Hippocampal formation (tissue), 2 donors: ENCODE measurements at regions not wholly inside any gene's neighbourhood (a gene's known extent, or its start where the extent isn't known, plus 50 kb on each side); places are given as distances from the start of the nearest gene placed in this dataset.

Experiments
- DNase-seq, 2 donors: peaks; one replicate each; lab custom pipeline; 2025; lab: John Stamatoyannopoulos, UW

GRCh38 chr16:13291591-13292333 lies 390.4 kb downstream of the SHISA9 start:
- DNase-seq: no peak

DNA sequence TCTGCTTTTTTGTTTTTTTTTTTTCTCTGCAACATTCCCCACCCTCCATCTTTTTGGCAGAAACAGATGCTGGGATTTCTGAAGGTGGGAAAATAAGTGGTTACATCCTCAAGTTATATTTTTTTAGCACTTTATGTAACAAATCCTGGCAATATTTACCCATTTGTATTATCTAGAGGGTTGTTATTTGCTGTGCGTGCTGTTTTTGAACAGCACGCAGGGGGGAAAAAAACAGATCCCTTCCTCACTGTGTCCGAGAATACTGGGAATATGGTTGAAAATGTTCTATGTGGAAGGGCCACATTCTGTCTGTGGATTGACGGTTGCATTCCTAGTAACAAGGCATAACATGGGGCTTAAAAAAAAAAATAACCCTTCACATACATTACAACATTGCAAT lies 394.8 kb downstream of the SHISA9 start:
- DNase-seq: no peak

- no peak for DNase-seq
Observed at GRCh38 chr16:13298666-13299065, 397.3 kb downstream of the SHISA9 start.

DNA sequence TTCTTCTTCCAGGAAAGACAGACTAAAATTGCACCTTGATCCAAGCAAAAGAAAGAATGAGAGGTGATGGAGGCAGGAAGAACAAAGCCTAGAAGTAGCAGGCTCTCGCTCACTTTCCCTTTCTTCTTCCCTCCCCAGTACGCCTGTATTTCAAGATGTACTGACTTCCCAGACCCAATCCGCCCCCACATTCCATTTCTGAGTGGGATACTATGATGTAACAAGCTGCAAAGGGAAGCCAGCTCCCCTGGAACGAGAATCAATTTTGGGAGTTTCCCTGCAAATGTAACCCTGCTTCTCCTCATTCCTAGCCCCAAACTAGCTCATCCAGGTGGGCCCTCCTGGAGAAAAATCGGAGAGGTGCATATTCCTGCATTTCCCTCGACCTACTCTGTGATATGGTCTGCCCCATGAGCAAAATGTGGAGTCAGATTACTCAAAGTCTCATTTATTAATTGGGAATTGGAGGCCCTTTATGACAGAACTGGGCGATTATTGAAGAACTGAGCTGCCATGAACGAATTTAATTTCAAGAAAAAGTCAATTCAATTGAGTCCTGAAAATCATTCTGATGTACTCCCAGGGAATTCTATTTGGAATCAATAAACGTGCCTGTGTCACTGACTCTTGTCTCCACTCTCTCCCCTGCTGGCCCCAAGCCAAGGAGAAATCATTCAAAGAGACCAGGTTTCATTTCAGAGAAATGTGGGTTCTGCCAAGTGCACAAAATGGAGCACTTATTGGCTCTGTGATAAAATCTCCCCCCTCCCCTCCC lies 398.9 kb downstream of the SHISA9 start:
- no peak for DNase-seq

- DNase-seq: no peak
Observed at GRCh38 chr16:13305019-13305755, 403.8 kb downstream of the SHISA9 start.

DNA sequence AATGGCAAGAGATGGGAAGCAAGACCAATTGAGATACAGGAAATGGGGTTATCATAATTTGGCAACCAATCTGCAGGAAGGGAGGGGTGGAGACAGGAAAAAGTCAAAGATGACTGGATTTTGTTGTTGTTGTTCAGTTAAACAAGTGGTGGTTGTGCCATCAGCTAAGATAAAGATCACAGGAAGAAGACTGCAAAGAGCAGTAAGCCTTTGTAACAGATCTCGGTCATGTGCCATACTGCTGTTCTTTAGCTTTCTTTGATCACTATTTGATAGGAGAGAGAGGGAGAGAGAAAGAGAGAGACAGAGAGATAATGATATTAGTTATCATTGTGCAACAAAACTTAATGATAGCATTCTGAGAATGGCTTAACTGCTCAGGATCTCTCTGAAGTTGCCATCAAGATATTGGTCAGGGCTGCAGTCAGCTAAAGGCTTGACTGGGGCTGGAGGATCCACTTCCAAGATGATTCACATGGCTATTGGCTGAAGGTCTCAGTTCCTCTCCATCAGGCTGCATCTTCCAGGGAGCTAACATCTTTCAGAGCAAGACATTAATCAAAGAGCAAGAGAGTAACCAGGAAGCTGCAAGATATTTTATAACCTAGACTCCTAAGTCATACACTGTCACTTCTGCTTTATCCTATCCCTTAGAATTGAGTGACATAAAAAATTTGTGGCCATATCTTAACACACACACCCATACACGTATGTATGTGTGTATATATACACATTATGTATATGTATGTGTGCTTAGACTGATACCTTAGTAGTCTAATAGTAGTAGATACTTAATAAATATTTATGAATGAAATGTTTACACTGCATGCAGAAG lies 405.0 kb downstream of the SHISA9 start:
- no peak for DNase-seq

- no peak for DNase-seq
Observed at GRCh38 chr16:13307255-13307654, 405.9 kb downstream of the SHISA9 start.

DNA sequence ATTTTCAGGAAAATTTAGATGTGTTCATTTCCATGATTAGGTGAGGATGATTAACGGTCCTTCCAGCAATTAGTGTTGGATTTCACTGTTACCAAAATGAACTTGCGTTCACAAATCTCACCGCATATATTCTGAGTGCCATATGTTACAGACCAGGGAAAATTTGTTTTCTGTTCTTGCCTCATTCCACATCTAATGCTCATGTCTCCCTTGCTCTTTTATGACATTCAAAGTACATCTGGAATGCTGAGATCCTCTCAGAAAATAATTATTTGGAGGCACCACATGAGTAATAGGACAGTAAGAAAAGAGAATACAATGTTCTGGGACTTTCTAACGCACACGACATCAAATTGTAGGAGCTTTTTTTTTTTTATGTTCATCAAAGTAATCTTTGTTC lies 406.5 kb downstream of the SHISA9 start:
- DNase-seq: no peak

GRCh38 chr16:13312063-13312462 lies 410.7 kb downstream of the SHISA9 start:
- DNase-seq: no peak

GRCh38 chr16:13313351-13313750 lies 412.0 kb downstream of the SHISA9 start:
- DNase-seq: no peak

GRCh38 chr16:13314633-13315032 lies 413.2 kb downstream of the SHISA9 start:
- no peak for DNase-seq

DNA sequence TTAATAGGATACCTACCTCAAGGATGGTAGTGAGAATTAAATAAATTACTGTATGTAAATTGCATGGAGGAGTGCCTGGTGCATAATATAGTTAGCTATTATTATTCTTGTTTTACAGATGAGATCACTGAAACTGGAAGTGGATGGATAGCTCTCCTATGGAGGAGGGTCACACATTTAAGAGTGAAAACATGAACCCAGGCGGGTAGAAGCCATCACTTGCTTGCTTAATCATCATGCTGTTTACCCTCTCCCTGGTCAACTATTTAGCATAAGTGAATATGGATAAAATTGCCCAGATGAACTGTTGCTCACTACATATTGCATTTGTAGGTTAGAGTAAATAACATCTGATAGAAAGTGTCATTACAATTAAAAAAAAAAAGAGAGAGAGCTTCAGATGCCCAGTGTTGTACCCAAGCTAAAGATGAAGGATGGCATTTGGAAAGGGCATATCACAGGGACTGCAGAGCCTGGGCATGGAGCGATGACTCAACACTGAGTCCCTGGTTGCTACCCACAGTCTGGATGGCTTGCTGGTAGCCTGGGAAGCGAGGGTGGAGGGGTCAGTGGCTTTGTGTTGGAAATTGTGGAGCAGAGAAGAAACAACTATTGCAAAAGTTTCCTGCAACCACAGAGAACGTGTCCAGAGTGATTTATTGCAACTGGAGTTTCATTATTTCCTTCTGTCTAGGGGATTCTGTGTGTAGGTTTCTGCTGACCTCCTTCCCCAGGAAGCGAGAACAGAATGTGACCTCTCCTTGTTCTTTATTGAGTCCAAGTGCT lies 414.4 kb downstream of the SHISA9 start:
- no peak for DNase-seq

DNA sequence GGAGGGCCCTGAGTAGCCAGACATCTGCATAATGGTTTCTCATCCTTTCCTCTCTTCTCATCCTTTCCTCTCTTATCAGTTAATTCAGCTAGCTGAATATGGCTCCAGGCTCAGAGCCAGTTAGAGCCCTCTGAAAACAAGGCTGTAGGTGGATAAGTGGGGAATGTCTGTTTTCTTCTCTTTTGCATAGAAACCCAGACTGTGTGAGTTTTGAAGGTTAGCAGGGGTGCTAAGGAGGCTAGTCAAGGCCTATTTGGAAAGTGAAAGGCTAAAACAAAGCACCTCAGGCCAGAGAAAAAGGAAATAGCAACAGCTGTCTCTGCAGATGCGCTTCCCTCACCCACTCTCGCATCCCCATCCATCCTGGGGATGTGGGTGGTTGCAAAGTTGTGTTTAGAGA lies 420.9 kb downstream of the SHISA9 start:
- DNase-seq: no peak

- no peak for DNase-seq
Observed at GRCh38 chr16:13324851-13325250, 423.5 kb downstream of the SHISA9 start.

- DNase-seq: no peak
Observed at GRCh38 chr16:13325396-13325795, 424.0 kb downstream of the SHISA9 start.

GRCh38 chr16:13331918-13332317 lies 430.5 kb downstream of the SHISA9 start:
- no peak for DNase-seq

GRCh38 chr16:13332713-13333255 lies 431.4 kb downstream of the SHISA9 start:
- no peak for DNase-seq

DNA sequence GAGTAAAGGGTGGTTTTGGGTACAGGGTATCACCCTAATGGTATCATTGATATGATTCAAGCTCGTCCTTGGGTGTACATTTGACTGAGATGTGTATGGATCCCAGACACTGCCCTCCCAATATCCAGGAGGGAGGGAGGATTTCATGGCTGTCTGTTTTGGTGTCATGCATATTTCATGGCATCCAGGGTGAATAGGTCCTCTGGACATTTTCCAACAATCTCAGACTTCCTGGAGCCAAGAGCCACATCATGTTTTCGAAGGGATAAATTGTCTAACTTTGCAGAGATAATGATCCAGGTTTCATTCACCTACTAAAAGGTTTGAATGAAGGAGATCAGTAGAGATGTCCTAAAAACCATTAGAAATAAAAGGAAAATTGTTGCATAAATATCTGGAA lies 431.9 kb downstream of the SHISA9 start:
- DNase-seq: no peak

DNA sequence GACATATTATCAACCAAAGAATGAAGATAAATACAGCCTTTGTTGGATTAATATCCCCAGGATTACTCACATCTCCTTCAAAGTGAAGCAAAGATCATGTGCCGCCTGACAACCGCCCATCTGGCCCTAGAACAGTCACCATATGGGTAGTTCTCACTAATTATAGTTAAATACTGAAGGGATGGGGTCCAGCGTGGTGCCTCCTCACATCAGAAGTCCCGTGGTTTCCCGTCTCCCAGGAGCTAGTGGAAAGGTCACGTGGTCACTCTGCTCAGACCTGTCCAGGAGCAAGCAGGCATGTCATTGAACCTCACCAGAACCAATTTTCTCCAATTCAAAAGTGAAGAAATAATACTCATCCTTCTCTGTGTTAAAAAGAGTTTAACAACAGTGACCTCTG lies 434.5 kb downstream of the SHISA9 start:
- no peak for DNase-seq

- DNase-seq: no peak
Observed at GRCh38 chr16:13336335-13336734, 434.9 kb downstream of the SHISA9 start.
